Fibroblast of lung (primary cell): ENCODE measurements at regions not wholly inside any gene's neighbourhood (a gene's known extent, or its start where the extent isn't known, plus 50 kb on each side); places are given as distances from the start of the nearest gene placed in this dataset.

Experiments
- DNase-seq, 2 donors: peaks; one replicate each; pipeline versions ENCODE4 v3.0.0 to v3.0.0-alpha.2; 2010; ENCODE audit warnings: low read depth in 2 of 2
- H2AFZ ChIP-seq: 2 replicates; pipeline ENCODE4 v1.5.1; 2012; ENCODE audit warnings: low read length, control low read depth, inconsistent platforms
- H3K27ac ChIP-seq: 2 replicates; pipeline ENCODE4 v1.5.1; 2011; ENCODE audit warnings: low read length, control low read depth; ENCODE audit not compliant: insufficient read depth
- H3K27me3 ChIP-seq: 2 replicates; pipeline ENCODE4 v1.5.1; 2011; ENCODE audit warnings: mild to moderate bottlenecking, low read length; ENCODE audit not compliant: control insufficient read depth, insufficient read depth
- H3K36me3 ChIP-seq: 2 replicates; pipeline ENCODE4 v1.5.1; 2011; ENCODE audit warnings: low read length; ENCODE audit not compliant: control insufficient read depth, insufficient read depth
- H3K4me1 ChIP-seq: 2 replicates; pipeline ENCODE4 v1.5.1; 2011; ENCODE audit warnings: low read length; ENCODE audit not compliant: control insufficient read depth, insufficient read depth; ENCODE audit errors: extremely low read depth
- H3K4me2 ChIP-seq: 2 replicates; pipeline ENCODE4 v1.5.1; 2011; ENCODE audit warnings: low read length, control low read depth; ENCODE audit not compliant: insufficient read depth; ENCODE audit errors: extremely low read depth
- H3K4me3 ChIP-seq, 4 experiments: fragments of 200-600 bp in 1 of 4; sonication (generic) in 1 of 4; replicated peaks in 1 of 4; 2 replicates each; pipeline ENCODE4 v1.5.1; 2011 to 2016; ENCODE audit warnings: low read length in 4 of 4, low read depth in 3 of 4, mild to moderate bottlenecking in 3 of 4, control low read depth in 2 of 4, inconsistent platforms in 1 of 4, mixed read lengths in 1 of 4; ENCODE audit not compliant: insufficient read depth in 1 of 4; ENCODE audit errors: control extremely low read depth in 1 of 4
- H3K79me2 ChIP-seq: 2 replicates; pipeline ENCODE4 v1.5.1; 2012; ENCODE audit warnings: mild to moderate bottlenecking, low read length, inconsistent platforms; ENCODE audit not compliant: control insufficient read depth, insufficient read depth
- H3K9ac ChIP-seq: 2 replicates; pipeline ENCODE4 v1.5.1; 2011; ENCODE audit warnings: mild to moderate bottlenecking, low read length, control low read depth; ENCODE audit not compliant: insufficient read depth
- H3K9me3 ChIP-seq: 2 replicates; pipeline ENCODE4 v1.5.1; 2012; ENCODE audit warnings: low read depth, low read length; ENCODE audit not compliant: control insufficient read depth, insufficient read depth
- H4K20me1 ChIP-seq: 2 replicates; pipeline ENCODE4 v1.5.1; 2011; ENCODE audit warnings: low read length; ENCODE audit not compliant: control insufficient read depth, insufficient read depth; ENCODE audit errors: extremely low read depth
- EZH2 ChIP-seq: IDR thresholded peaks from 2 replicates; pipeline ENCODE4 v1.5.1; 2012; ENCODE audit warnings: low read length, control low read depth, mild to moderate bottlenecking; ENCODE audit errors: missing control alignments
- TF ChIP-seq, protein P1 (sequence below), 2 donors: IDR thresholded peaks in 1 of 2; conservative IDR thresholded peaks in 1 of 2; 1 replicate in 1 of 2; 2 replicates in 1 of 2; pipeline ENCODE4 v1.5.1; 2011 to 2012; ENCODE audit warnings: low read length in 2 of 2, control low read depth in 1 of 2, inconsistent platforms in 1 of 2, low read depth in 1 of 2, mild to moderate bottlenecking in 1 of 2

DNA sequence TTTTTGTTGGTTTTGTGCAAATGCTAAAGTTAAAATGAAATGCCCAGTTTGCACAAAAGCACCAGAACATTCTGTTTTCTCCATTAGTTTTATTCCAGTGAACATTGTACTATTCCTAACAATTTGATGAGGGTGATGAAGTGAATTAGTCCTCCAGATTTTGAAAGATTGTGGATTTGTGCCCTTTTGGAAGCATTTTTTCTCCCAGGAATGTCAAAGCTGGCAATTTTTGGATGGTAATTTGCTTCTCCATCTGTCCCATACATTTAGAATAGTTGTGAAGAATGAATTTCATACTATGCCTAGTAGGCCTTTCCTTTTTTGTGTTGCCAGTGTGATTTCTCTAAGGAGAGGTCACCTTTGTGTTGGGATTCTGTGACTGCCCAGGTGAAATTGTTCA, 797.2 kb downstream of the BCKDHB start:
- Histone ChIP-seq H3K4me3 (no peak overlapping the region), H3K27ac (no peak overlapping the region), H3K27me3 (no peaks in the 10 kb centered on the region), H3K4me2 (no peak overlapping the region), H3K4me1 (no peaks in the 10 kb centered on the region), H2AFZ (no peak overlapping the region), H3K9me3 (no peaks in the 10 kb centered on the region), H3K79me2 (no peaks in the 10 kb centered on the region), H3K9ac (no peak overlapping the region), H3K36me3 (no peaks in the 10 kb centered on the region), H4K20me1 (no peaks in the 10 kb centered on the region)
- DNase-seq, result no peak
- no peak for TF ChIP-seq EZH2
- TF ChIP-seq, protein P1, sequence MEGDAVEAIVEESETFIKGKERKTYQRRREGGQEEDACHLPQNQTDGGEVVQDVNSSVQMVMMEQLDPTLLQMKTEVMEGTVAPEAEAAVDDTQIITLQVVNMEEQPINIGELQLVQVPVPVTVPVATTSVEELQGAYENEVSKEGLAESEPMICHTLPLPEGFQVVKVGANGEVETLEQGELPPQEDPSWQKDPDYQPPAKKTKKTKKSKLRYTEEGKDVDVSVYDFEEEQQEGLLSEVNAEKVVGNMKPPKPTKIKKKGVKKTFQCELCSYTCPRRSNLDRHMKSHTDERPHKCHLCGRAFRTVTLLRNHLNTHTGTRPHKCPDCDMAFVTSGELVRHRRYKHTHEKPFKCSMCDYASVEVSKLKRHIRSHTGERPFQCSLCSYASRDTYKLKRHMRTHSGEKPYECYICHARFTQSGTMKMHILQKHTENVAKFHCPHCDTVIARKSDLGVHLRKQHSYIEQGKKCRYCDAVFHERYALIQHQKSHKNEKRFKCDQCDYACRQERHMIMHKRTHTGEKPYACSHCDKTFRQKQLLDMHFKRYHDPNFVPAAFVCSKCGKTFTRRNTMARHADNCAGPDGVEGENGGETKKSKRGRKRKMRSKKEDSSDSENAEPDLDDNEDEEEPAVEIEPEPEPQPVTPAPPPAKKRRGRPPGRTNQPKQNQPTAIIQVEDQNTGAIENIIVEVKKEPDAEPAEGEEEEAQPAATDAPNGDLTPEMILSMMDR (conservative IDR thresholded peaks at IDR 0.05 in 1 of 2, IDR thresholded peaks at IDR 0.05 in 1 of 2; ENCODE audit: low read depth in 1 of 2, low read length in 2 of 2), result no peak

DNA sequence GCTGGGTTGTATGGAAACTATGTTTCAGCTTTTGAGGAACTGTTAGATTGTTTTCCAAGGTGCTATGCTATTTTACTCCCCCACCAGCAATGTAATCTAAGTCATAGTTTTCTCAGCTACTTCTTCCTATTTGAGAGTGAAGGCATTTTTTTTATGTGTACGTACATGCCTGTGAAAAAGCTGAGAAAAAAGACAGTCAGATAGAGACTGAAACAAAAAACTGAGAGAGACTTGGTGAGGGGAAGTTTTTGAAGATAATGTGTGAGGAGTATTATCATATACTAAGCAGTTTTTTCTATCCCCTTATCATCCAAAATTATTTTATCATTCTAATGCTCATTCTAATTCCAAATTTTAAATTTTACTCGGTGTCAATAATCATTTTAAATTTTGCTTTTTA, 780.0 kb downstream of the BCKDHB start:
- Histone ChIP-seq H3K9ac (no peak overlapping the region), H3K27ac (no peak overlapping the region), H3K4me2 (no peak overlapping the region), H3K4me3 (no peak overlapping the region), H2AFZ (no peak overlapping the region), H3K36me3 (no peaks in the 10 kb centered on the region), H4K20me1 (no peaks in the 10 kb centered on the region), H3K9me3 (no peaks in the 10 kb centered on the region), H3K4me1 (no peaks in the 10 kb centered on the region), H3K79me2 (no peaks in the 10 kb centered on the region), H3K27me3 (no peaks in the 10 kb centered on the region)
- no peak for DNase-seq
- TF ChIP-seq EZH2, result no peak
- TF ChIP-seq, protein P1 (conservative IDR thresholded peaks at IDR 0.05 in 1 of 2, IDR thresholded peaks at IDR 0.05 in 1 of 2; ENCODE audit: low read depth in 1 of 2, low read length in 2 of 2), result no peak

DNA sequence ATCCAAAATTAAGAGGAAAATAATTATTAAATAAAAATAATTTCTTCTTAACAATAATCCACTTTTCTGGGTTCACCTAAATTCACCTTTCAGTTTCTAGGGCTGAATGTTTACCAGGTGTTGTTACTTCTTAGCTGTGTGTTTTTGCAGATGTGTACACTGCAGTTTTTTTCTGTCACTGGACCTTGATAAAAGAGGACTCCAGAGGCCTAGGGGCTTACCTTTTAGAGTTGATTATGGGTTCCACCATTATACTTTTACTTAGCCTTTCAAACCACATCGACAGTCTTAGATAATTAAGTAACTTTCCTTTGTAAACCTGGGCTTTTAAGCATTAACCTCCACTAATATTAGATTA, 766.5 kb downstream of the BCKDHB start:
- no peaks in the 10 kb centered on the region for H3K36me3 ChIP-seq
- no peaks in the 10 kb centered on the region for H3K79me2 ChIP-seq
- H3K9ac ChIP-seq, result no peak overlapping the region
- no peaks in the 10 kb centered on the region for H4K20me1 ChIP-seq
- H2AFZ ChIP-seq, result no peak overlapping the region
- H3K27ac ChIP-seq, result no peak overlapping the region
- TF ChIP-seq, protein P1 (conservative IDR thresholded peaks at IDR 0.05 in 1 of 2, IDR thresholded peaks at IDR 0.05 in 1 of 2; ENCODE audit: low read depth in 1 of 2, low read length in 2 of 2), result no peak
- TF ChIP-seq EZH2, result no peak
- no peak for DNase-seq
- no peaks in the 10 kb centered on the region for H3K9me3 ChIP-seq
- no peak overlapping the region for H3K4me3 ChIP-seq
- H3K27me3 ChIP-seq, result no peaks in the 10 kb centered on the region
- no peak overlapping the region for H3K4me2 ChIP-seq
- no peaks in the 10 kb centered on the region for H3K4me1 ChIP-seq
